Smooth muscle cell (in vitro differentiated cells): ENCODE measurements at regions not wholly inside any gene's neighbourhood (a gene's known extent, or its start where the extent isn't known, plus 50 kb on each side); places are given as distances from the start of the nearest gene placed in this dataset.

ENCODE experiments used
- DNase-seq: peaks from one replicate; lab custom pipeline; 2025; ENCODE audit not compliant: unreplicated experiment; lab: John Stamatoyannopoulos, UW
- H2AFZ ChIP-seq: fragments of 200-600 bp; sonication (generic); 2 replicates; pipeline ENCODE4 v1.6.0; 2016; ENCODE audit warnings: antibody characterized with exemption, low read depth, mild to moderate bottlenecking
- H3F3A ChIP-seq: fragments of 200-600 bp; sonication (generic); 2 replicates; pipeline ENCODE4 v1.6.0; 2017; ENCODE audit warnings: antibody characterized with exemption, low read depth
- H3K27ac ChIP-seq: fragments of 200-600 bp; sonication (generic); 2 replicates; pipeline ENCODE4 v1.5.1; 2016; ENCODE audit warnings: low read depth, mild to moderate bottlenecking
- H3K27me3 ChIP-seq: fragments of 200-600 bp; sonication (generic); 2 replicates; pipeline ENCODE4 v1.6.1; 2016; ENCODE audit warnings: low read depth, mild to moderate bottlenecking
- H3K36me3 ChIP-seq: fragments of 200-600 bp; sonication (generic); 2 replicates; pipeline ENCODE4 v1.5.1; 2016; ENCODE audit warnings: low read depth
- H3K4me1 ChIP-seq: fragments of 200-600 bp; sonication (generic); 2 replicates; pipeline ENCODE4 v1.5.1; 2016; ENCODE audit warnings: low read depth
- H3K4me2 ChIP-seq: fragments of 200-600 bp; sonication (generic); 2 replicates; pipeline ENCODE4 v1.6.0; 2016; ENCODE audit warnings: mild to moderate bottlenecking
- H3K4me3 ChIP-seq: fragments of 200-600 bp; sonication (generic); 2 replicates; pipeline ENCODE4 v1.5.1; 2016; ENCODE audit warnings: mild to moderate bottlenecking
- H3K79me2 ChIP-seq: fragments of 200-600 bp; sonication (generic); 2 replicates; pipeline ENCODE4 v1.6.0; 2016; ENCODE audit warnings: low read depth, mild to moderate bottlenecking
- H3K9ac ChIP-seq: fragments of 200-600 bp; sonication (generic); 2 replicates; pipeline ENCODE4 v1.6.0; 2016; ENCODE audit warnings: low read depth
- H3K9me3 ChIP-seq: fragments of 200-600 bp; sonication (generic); replicated peaks from 2 replicates; pipeline ENCODE4 v1.5.1; 2016; ENCODE audit warnings: low read depth
- H4K20me1 ChIP-seq: fragments of 200-600 bp; sonication (generic); 2 replicates; pipeline ENCODE4 v1.6.0; 2016; ENCODE audit warnings: low read depth
- WGBS: methylation state at CpG from one replicate; pipeline ENCODE4 v1.1.7; 2016; ENCODE audit warnings: low lambda C conversion rate; 5-methylcytosine and 5-hydroxymethylcytosine counted together
- TF ChIP-seq, protein P1 (sequence below): fragments of 200-600 bp; sonication (generic); IDR thresholded peaks from 2 replicates; pipeline ENCODE4 v1.5.1; 2017; ENCODE audit warnings: borderline replicate concordance, mild to moderate bottlenecking, antibody characterized with exemption; ENCODE audit not compliant: insufficient read depth, poor library complexity, severe bottlenecking

DNA sequence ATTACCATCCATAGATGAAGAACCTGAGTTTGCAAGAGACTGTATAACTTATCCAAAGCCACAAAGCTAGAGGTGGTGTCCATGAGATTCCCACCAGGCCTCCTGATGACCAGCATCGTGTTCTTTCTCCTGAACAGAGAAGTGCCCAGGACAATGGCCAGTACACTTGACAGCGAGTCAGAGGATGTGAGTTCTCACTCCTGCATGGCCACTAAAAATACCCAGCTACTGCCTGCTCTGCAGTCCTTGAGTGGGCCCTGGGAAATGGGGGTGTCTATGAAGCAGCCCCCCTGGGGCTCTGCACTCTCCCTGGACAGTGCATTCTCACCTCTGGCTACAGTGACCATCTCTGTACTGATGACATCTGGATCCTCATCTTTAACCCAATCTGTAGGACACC lies 201.2 kb downstream of the RPLP1 start:
- no peak for DNase-seq
- Histone ChIP-seq H3F3A (no peaks in the 10 kb centered on the region), H2AFZ (no peak overlapping the region), H3K4me2 (no peak overlapping the region), H3K27me3 (peaks cover 13% of the 10 kb centered on the region), H3K9me3 (no peaks in the 10 kb centered on the region), H3K4me3 (no peak overlapping the region), H3K4me1 (no peaks in the 10 kb centered on the region), H3K9ac (no peak overlapping the region), H3K79me2 (no peaks in the 10 kb centered on the region), H4K20me1 (no peaks in the 10 kb centered on the region), H3K36me3 (no peaks in the 10 kb centered on the region), H3K27ac (no peak overlapping the region)
- TF ChIP-seq, protein P1, sequence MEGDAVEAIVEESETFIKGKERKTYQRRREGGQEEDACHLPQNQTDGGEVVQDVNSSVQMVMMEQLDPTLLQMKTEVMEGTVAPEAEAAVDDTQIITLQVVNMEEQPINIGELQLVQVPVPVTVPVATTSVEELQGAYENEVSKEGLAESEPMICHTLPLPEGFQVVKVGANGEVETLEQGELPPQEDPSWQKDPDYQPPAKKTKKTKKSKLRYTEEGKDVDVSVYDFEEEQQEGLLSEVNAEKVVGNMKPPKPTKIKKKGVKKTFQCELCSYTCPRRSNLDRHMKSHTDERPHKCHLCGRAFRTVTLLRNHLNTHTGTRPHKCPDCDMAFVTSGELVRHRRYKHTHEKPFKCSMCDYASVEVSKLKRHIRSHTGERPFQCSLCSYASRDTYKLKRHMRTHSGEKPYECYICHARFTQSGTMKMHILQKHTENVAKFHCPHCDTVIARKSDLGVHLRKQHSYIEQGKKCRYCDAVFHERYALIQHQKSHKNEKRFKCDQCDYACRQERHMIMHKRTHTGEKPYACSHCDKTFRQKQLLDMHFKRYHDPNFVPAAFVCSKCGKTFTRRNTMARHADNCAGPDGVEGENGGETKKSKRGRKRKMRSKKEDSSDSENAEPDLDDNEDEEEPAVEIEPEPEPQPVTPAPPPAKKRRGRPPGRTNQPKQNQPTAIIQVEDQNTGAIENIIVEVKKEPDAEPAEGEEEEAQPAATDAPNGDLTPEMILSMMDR = no peak
- 88% methylated on average over 2 of the region's 2 CpGs for WGBS

DNA sequence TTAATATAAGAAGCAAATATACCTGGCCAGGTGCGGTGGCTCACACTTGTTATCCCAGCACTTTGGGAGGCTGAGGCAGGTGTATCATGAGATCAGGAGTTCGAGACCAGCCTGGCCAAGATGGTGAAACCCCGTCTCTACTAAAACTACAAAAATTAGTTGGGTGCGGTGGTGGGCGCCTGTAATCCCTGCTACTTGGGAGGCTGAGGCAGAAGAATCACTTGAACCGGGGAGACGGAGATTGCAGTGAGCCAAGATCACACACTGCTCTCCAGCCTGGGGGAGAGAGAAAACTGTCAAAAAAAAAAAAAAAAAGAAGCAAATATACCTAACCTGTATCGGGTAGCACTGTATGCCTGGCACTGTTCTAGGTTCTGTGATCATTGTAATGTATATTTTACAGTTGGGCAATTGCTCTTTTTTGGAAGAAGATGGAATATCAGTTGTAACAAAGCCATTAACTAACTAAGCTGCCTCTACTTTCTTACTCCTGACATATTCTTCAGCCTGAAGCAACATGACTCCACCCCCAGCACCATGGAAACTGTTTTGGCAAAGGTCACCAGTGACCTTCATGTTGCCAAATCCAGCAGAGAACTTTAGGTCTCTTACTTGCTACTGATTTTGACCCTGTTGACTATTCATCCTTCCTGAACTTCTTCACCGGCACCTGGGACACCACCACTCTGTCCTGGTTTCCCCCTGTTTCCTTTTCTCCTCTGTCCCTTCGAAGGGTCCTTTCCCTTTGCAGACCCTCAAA lies 203.8 kb downstream of the RPLP1 start:
- Histone ChIP-seq H3K27me3 (peaks cover 10% of the 10 kb centered on the region), H3K4me1 (no peaks in the 10 kb centered on the region), H3K9ac (no peak overlapping the region), H4K20me1 (no peaks in the 10 kb centered on the region), H3K9me3 (no peaks in the 10 kb centered on the region), H3K36me3 (no peaks in the 10 kb centered on the region), H3K4me2 (no peak overlapping the region), H3K4me3 (no peak overlapping the region), H3F3A (no peaks in the 10 kb centered on the region), H3K79me2 (no peaks in the 10 kb centered on the region), H2AFZ (no peak overlapping the region), H3K27ac (no peak overlapping the region)
- no peak for DNase-seq
- TF ChIP-seq, protein P1 = no peak
- WGBS = 94% methylated on average over 10 of the region's 10 CpGs

DNA sequence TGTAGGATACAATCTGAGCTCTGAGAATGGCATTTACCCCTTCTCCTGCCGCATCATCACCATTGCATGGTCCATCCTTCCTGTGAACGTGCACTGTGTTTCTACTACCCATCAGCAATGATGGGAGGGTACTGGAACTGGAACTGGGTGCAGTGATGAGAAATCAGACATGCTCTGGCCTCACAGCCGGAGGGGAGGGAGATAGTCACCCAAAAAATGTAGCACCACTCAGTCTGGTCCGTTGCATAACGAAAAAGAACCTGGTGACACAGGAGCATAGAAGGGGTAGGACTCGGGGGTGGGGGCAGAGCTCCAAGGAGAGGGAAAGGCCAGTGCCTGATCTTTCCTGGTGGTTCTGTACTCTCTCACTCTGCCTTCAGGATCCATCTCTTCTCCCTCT lies 205.0 kb downstream of the RPLP1 start:
- Histone ChIP-seq H3K27me3 (peaks cover 8% of the 10 kb centered on the region), H3K4me2 (no peak overlapping the region), H3K27ac (no peak overlapping the region), H3K4me1 (no peaks in the 10 kb centered on the region), H4K20me1 (no peaks in the 10 kb centered on the region), H3K79me2 (no peaks in the 10 kb centered on the region), H3K9me3 (no peaks in the 10 kb centered on the region), H2AFZ (no peak overlapping the region), H3K4me3 (no peak overlapping the region), H3K36me3 (no peaks in the 10 kb centered on the region), H3F3A (no peaks in the 10 kb centered on the region), H3K9ac (no peak overlapping the region)
- TF ChIP-seq, protein P1 = no peak
- 91% methylated on average over 6 of the region's 6 CpGs for WGBS
- no peak for DNase-seq

DNA sequence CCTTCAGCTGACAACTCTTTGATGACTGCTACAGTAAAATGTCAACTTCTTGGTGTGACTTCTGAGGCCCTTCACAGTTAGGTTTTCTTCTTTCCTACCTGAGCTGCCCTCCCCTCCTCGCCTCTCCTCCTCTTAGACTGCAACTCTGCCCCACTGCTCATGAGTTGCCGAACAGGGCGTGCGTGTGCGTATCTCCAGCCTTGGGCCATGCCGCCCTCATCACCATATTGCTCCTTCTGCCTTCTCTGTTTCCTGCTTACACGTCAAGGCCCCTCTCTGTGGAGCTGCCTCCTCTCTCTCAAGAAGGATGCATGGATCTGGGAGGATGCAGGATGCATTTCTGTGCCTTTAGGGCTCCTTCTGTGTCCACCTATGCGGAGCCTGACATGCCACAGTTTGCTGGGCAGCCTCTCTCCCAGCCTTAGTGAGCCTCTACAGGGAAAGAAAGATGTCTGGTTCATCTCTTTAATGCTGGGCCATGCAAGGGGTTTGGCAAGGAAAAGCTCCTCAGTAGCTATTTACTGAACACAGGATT lies 205.9 kb downstream of the RPLP1 start:
- no peak overlapping the region for H3K27ac ChIP-seq
- 97% methylated on average over 8 of the region's 8 CpGs for WGBS
- H3K79me2 ChIP-seq = no peaks in the 10 kb centered on the region
- no peak overlapping the region for H2AFZ ChIP-seq
- H3K36me3 ChIP-seq = no peaks in the 10 kb centered on the region
- no peak overlapping the region for H3K4me2 ChIP-seq
- DNase-seq = no peak
- H3K4me1 ChIP-seq = no peaks in the 10 kb centered on the region
- no peak overlapping the region for H3K9ac ChIP-seq
- H3K4me3 ChIP-seq = no peak overlapping the region
- H3K27me3 ChIP-seq = no peaks in the 10 kb centered on the region
- no peaks in the 10 kb centered on the region for H3K9me3 ChIP-seq
- TF ChIP-seq, protein P1 = no peak
- no peaks in the 10 kb centered on the region for H3F3A ChIP-seq
- no peaks in the 10 kb centered on the region for H4K20me1 ChIP-seq
